SK-N-SH treated with all-trans-retinoic acid at 6 μM for 48 hours (cell line): ENCODE measurements at regions not wholly inside any gene's neighbourhood (a gene's known extent, or its start where the extent isn't known, plus 50 kb on each side); places are given as distances from the start of the nearest gene placed in this dataset.
"Not testable (repeated sequence)": the region's sequence is repeated elsewhere in the genome, so short reads cannot be mapped to it uniquely, and the experiment has no call there.

ENCODE experiments used
- ARNTL ChIP-seq: fragments of 450-650 bp; formaldehyde crosslinking; IDR thresholded peaks from 2 replicates; pipeline ENCODE4 v1.5.0; 2020; ENCODE audit warnings: low read depth, mild to moderate bottlenecking, moderate library complexity, borderline replicate concordance
- CSDC2 ChIP-seq: fragments of 250-450 bp; sonication (Bioruptor Pico); IDR thresholded peaks from 2 replicates; pipeline ENCODE4 v1.5.0; 2020; ENCODE audit warnings: mild to moderate bottlenecking, moderate library complexity
- GLIS3 ChIP-seq: fragments of 250-450 bp; sonication (Bioruptor Pico); IDR thresholded peaks from 2 replicates; pipeline ENCODE4 v1.5.0; 2020; ENCODE audit warnings: mild to moderate bottlenecking, moderate library complexity
- PPARA ChIP-seq: fragments of 250-450 bp; sonication (Bioruptor Pico); IDR thresholded peaks from 2 replicates; pipeline ENCODE4 v1.5.0; 2020; ENCODE audit warnings: mild to moderate bottlenecking, borderline replicate concordance
- ZNF565 ChIP-seq: fragments of 450-650 bp; formaldehyde crosslinking; conservative IDR thresholded peaks from 2 replicates; pipeline ENCODE4 v1.5.0; 2020; ENCODE audit warnings: low read depth, mild to moderate bottlenecking, moderate library complexity
- ZNF70 ChIP-seq: fragments of 450-650 bp; formaldehyde crosslinking; IDR thresholded peaks from 2 replicates; pipeline ENCODE4 v1.5.0; 2020; ENCODE audit warnings: mild to moderate bottlenecking, moderate library complexity
- TF ChIP-seq, protein P1 (sequence below): fragments of 250-450 bp; sonication (Bioruptor Pico); IDR thresholded peaks from 2 replicates; pipeline ENCODE4 v1.5.1; 2020; ENCODE audit warnings: low read depth, mild to moderate bottlenecking, moderate library complexity
- TF ChIP-seq, protein P2 (sequence below): fragments of 250-450 bp; sonication (Bioruptor Pico); IDR thresholded peaks from 2 replicates; pipeline ENCODE4 v1.8.0; 2020; ENCODE audit warnings: mild to moderate bottlenecking, moderate library complexity, borderline replicate concordance
- TF ChIP-seq, protein P3 (sequence below): fragments of 250-450 bp; sonication (Bioruptor Pico); IDR thresholded peaks from 2 replicates; pipeline ENCODE4 v1.5.0; 2020; ENCODE audit warnings: mild to moderate bottlenecking, moderate library complexity

DNA sequence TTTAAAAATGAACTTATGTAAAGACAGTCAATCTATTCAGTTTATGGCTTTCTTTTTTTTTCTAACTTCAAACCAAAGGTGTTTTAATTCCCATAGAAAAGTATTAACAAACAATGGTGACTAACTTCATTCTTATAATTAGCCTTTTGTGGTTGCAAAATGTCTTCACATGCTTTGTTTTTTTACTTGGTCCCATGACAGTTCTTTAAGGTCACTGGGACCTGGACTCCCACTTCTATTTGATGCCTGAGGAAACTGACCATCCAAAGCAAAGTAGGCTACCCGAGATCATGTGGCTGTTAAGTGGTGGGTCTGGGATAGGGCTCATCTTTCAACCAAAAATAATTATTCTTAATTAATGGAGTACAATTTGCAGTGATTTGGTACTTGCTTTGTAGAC lies 74.6 kb upstream of the CDC42EP3 start:
- TF ChIP-seq, protein P1, sequence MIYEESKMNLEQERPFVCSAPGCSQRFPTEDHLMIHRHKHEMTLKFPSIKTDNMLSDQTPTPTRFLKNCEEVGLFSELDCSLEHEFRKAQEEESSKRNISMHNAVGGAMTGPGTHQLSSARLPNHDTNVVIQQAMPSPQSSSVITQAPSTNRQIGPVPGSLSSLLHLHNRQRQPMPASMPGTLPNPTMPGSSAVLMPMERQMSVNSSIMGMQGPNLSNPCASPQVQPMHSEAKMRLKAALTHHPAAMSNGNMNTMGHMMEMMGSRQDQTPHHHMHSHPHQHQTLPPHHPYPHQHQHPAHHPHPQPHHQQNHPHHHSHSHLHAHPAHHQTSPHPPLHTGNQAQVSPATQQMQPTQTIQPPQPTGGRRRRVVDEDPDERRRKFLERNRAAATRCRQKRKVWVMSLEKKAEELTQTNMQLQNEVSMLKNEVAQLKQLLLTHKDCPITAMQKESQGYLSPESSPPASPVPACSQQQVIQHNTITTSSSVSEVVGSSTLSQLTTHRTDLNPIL = not testable (repeated sequence)
- TF ChIP-seq GLIS3 (CRISPR knock-in tag); CSDC2 (CRISPR knock-in tag); ZNF565; ARNTL (CRISPR knock-in tag); PPARA (CRISPR knock-in tag); ZNF70: not testable (repeated sequence)
- TF ChIP-seq, protein P2, sequence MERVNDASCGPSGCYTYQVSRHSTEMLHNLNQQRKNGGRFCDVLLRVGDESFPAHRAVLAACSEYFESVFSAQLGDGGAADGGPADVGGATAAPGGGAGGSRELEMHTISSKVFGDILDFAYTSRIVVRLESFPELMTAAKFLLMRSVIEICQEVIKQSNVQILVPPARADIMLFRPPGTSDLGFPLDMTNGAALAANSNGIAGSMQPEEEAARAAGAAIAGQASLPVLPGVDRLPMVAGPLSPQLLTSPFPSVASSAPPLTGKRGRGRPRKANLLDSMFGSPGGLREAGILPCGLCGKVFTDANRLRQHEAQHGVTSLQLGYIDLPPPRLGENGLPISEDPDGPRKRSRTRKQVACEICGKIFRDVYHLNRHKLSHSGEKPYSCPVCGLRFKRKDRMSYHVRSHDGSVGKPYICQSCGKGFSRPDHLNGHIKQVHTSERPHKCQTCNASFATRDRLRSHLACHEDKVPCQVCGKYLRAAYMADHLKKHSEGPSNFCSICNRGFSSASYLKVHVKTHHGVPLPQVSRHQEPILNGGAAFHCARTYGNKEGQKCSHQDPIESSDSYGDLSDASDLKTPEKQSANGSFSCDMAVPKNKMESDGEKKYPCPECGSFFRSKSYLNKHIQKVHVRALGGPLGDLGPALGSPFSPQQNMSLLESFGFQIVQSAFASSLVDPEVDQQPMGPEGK = not testable (repeated sequence)
- TF ChIP-seq, protein P3, sequence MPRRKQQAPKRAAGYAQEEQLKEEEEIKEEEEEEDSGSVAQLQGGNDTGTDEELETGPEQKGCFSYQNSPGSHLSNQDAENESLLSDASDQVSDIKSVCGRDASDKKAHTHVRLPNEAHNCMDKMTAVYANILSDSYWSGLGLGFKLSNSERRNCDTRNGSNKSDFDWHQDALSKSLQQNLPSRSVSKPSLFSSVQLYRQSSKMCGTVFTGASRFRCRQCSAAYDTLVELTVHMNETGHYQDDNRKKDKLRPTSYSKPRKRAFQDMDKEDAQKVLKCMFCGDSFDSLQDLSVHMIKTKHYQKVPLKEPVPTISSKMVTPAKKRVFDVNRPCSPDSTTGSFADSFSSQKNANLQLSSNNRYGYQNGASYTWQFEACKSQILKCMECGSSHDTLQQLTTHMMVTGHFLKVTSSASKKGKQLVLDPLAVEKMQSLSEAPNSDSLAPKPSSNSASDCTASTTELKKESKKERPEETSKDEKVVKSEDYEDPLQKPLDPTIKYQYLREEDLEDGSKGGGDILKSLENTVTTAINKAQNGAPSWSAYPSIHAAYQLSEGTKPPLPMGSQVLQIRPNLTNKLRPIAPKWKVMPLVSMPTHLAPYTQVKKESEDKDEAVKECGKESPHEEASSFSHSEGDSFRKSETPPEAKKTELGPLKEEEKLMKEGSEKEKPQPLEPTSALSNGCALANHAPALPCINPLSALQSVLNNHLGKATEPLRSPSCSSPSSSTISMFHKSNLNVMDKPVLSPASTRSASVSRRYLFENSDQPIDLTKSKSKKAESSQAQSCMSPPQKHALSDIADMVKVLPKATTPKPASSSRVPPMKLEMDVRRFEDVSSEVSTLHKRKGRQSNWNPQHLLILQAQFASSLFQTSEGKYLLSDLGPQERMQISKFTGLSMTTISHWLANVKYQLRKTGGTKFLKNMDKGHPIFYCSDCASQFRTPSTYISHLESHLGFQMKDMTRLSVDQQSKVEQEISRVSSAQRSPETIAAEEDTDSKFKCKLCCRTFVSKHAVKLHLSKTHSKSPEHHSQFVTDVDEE = not testable (repeated sequence)
